ENCODE measurements at regions not wholly inside any gene's neighbourhood (a gene's known extent, or its start where the extent isn't known, plus 50 kb on each side); places are given as distances from the start of the nearest gene placed in this dataset.

GRCh38 chr13:50699874-50700663 lies 143.4 kb downstream of the DLEU7 start:
- Mint-ChIP-seq H3K4me3 (no peak overlapping the region), H3K9me3 (ENCODE audit: insufficient read depth) (peaks cover 7% of the 10 kb centered on the region), H3K4me1 (peaks cover 6% of the 10 kb centered on the region), H3K27me3 (no peaks in the 10 kb centered on the region), H3K27ac (no peak overlapping the region)
- no peak for TF ChIP-seq EZH2 (IDR thresholded peaks at IDR 0.05; ENCODE audit: borderline replicate concordance, insufficient read depth, low read depth, low read length, poor library complexity, severe bottlenecking)
- TF ChIP-seq, protein P1, sequence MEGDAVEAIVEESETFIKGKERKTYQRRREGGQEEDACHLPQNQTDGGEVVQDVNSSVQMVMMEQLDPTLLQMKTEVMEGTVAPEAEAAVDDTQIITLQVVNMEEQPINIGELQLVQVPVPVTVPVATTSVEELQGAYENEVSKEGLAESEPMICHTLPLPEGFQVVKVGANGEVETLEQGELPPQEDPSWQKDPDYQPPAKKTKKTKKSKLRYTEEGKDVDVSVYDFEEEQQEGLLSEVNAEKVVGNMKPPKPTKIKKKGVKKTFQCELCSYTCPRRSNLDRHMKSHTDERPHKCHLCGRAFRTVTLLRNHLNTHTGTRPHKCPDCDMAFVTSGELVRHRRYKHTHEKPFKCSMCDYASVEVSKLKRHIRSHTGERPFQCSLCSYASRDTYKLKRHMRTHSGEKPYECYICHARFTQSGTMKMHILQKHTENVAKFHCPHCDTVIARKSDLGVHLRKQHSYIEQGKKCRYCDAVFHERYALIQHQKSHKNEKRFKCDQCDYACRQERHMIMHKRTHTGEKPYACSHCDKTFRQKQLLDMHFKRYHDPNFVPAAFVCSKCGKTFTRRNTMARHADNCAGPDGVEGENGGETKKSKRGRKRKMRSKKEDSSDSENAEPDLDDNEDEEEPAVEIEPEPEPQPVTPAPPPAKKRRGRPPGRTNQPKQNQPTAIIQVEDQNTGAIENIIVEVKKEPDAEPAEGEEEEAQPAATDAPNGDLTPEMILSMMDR (IDR thresholded peaks at IDR 0.05) = no peak
- H2AFZ ChIP-seq (ENCODE audit: insufficient read depth, low read depth, low read length, poor library complexity, severe bottlenecking) = no peak overlapping the region
- DNase-seq = no peak
- H3K4me1 ChIP-seq (ENCODE audit: control insufficient read depth in 2 of 2, insufficient read depth in 2 of 2, low read length in 2 of 2) = peaks cover 7% of the 10 kb centered on the region in 2 donors
- no peaks in the 10 kb centered on the region for H3K27me3 ChIP-seq (replicated peaks in 1 of 4; ENCODE audit: control extremely low read depth in 1 of 4, control insufficient read depth in 3 of 4, insufficient read depth in 4 of 4, low read length in 3 of 4)
- no peaks in the 10 kb centered on the region for H3K36me3 ChIP-seq (replicated peaks in 1 of 2; ENCODE audit: control extremely low read depth in 1 of 2, control insufficient read depth in 1 of 2, extremely low read depth in 1 of 2, insufficient read depth in 2 of 2, low read length in 1 of 2)
- intact Hi-C loops (cut with micrococcal nuclease) = no loop called here
- H3K9ac ChIP-seq (ENCODE audit: low read length) = no peak overlapping the region
- POLR2A ChIA-PET = no interaction called here
- H3K4me2 ChIP-seq (replicated peaks; ENCODE audit: low read depth, low read length, poor library complexity, severe bottlenecking) = no peak overlapping the region
- peaks cover 0 to 7% (median 0%) of the 10 kb centered on the region in 3 donors for H3K9me3 ChIP-seq (ENCODE audit: control extremely low read depth in 1 of 3, control insufficient read depth in 2 of 3, insufficient read depth in 1 of 3, low read length in 2 of 3)
- H3K4me3 ChIP-seq (ENCODE audit: control extremely low read depth in 1 of 5, extremely low read depth in 1 of 5, insufficient read depth in 1 of 5, low read depth in 2 of 5, low read length in 4 of 5) = no peak overlapping the region
- CTCF ChIA-PET = no interaction called here
- H3K27ac ChIP-seq (ENCODE audit: low read length in 2 of 2) = no peak overlapping the region
- H3K79me2 ChIP-seq (ENCODE audit: control insufficient read depth, insufficient read depth, low read length) = no peaks in the 10 kb centered on the region
- ATAC-seq (ENCODE audit: low read depth) = no peak
- H4K20me1 ChIP-seq (ENCODE audit: control insufficient read depth, insufficient read depth, low read length, poor library complexity, severe bottlenecking) = no peaks in the 10 kb centered on the region
- WGBS (ENCODE audit: insufficient coverage) = no CpG with 5 or more reads among the region's 4 CpGs

GRCh38 chr13:50700664-50701305 lies 142.7 kb downstream of the DLEU7 start:
- Histone ChIP-seq H3K27ac (ENCODE audit: low read length in 2 of 2) (no peak overlapping the region), H3K4me2 (replicated peaks; ENCODE audit: low read depth, low read length, poor library complexity, severe bottlenecking) (no peak overlapping the region), H3K4me1 (ENCODE audit: control insufficient read depth in 2 of 2, insufficient read depth in 2 of 2, low read length in 2 of 2) (peaks cover 7% of the 10 kb centered on the region in 2 donors), H4K20me1 (ENCODE audit: control insufficient read depth, insufficient read depth, low read length, poor library complexity, severe bottlenecking) (no peaks in the 10 kb centered on the region), H3K9ac (ENCODE audit: low read length) (no peak overlapping the region), H3K4me3 (ENCODE audit: control extremely low read depth in 1 of 5, extremely low read depth in 1 of 5, insufficient read depth in 1 of 5, low read depth in 2 of 5, low read length in 4 of 5) (no peak overlapping the region), H3K9me3 (ENCODE audit: control extremely low read depth in 1 of 3, control insufficient read depth in 2 of 3, insufficient read depth in 1 of 3, low read length in 2 of 3) (peaks cover 0 to 7% (median 0%) of the 10 kb centered on the region in 3 donors), H3K36me3 (replicated peaks in 1 of 2; ENCODE audit: control extremely low read depth in 1 of 2, control insufficient read depth in 1 of 2, extremely low read depth in 1 of 2, insufficient read depth in 2 of 2, low read length in 1 of 2) (no peaks in the 10 kb centered on the region), H3K79me2 (ENCODE audit: control insufficient read depth, insufficient read depth, low read length) (no peaks in the 10 kb centered on the region), H3K27me3 (replicated peaks in 1 of 4; ENCODE audit: control extremely low read depth in 1 of 4, control insufficient read depth in 3 of 4, insufficient read depth in 4 of 4, low read length in 3 of 4) (no peaks in the 10 kb centered on the region), H2AFZ (ENCODE audit: insufficient read depth, low read depth, low read length, poor library complexity, severe bottlenecking) (no peak overlapping the region)
- Mint-ChIP-seq H3K27ac (no peak overlapping the region), H3K27me3 (no peaks in the 10 kb centered on the region), H3K4me1 (peaks cover 6% of the 10 kb centered on the region), H3K4me3 (no peak overlapping the region), H3K9me3 (ENCODE audit: insufficient read depth) (peaks cover 7% of the 10 kb centered on the region)
- ATAC-seq (ENCODE audit: low read depth) = no peak
- CTCF ChIA-PET = no interaction called here
- intact Hi-C loops (cut with micrococcal nuclease) = no loop called here
- DNase-seq = no peak
- TF ChIP-seq, protein P1 (IDR thresholded peaks at IDR 0.05) = no peak
- no peak for TF ChIP-seq EZH2 (IDR thresholded peaks at IDR 0.05; ENCODE audit: borderline replicate concordance, insufficient read depth, low read depth, low read length, poor library complexity, severe bottlenecking)
- WGBS (ENCODE audit: insufficient coverage) = 80% methylated on average over 1 of the region's 1 CpG
- POLR2A ChIA-PET = no interaction called here
